HG02678 (cell line): ENCODE measurements at regions not wholly inside any gene's neighbourhood (a gene's known extent, or its start where the extent isn't known, plus 50 kb on each side); places are given as distances from the start of the nearest gene placed in this dataset.

Experiments
- ATAC-seq: cut with Tn5 transposase; IDR thresholded peaks from one replicate; pipeline ENCODE4 v1.9.1; 2021; ENCODE audit warnings: mild to moderate bottlenecking, moderate library complexity; ENCODE audit not compliant: unreplicated experiment

GRCh38 chr2:105596411-105596921 is 148.2 kb upstream of the NCK2 start:
- ATAC-seq = no peak

GRCh38 chr2:105595536-105595935 is 149.2 kb upstream of the NCK2 start:
- ATAC-seq = no peak

- ATAC-seq = no peak
Measured at GRCh38 chr2:105593221-105593967, 151.3 kb upstream of the NCK2 start.

- no peak for ATAC-seq
Measured at GRCh38 chr2:105592288-105592687, 152.4 kb upstream of the NCK2 start.

- no peak for ATAC-seq
Measured at GRCh38 chr2:105590780-105591660, 153.7 kb upstream of the NCK2 start.

GRCh38 chr2:105588581-105588980 is 156.1 kb upstream of the NCK2 start:
- ATAC-seq = no peak

GRCh38 chr2:105587637-105588036 is 157.1 kb upstream of the NCK2 start:
- ATAC-seq = no peak

- ATAC-seq = no peak
Measured at GRCh38 chr2:105584435-105585010, 160.2 kb upstream of the NCK2 start.

GRCh38 chr2:105582952-105583660 is 161.6 kb upstream of the NCK2 start:
- ATAC-seq = no peak

- no peak for ATAC-seq
Measured at GRCh38 chr2:105581555-105581944, 163.2 kb upstream of the NCK2 start.

- no peak for ATAC-seq
Measured at GRCh38 chr2:105580870-105581554, 163.7 kb upstream of the NCK2 start.

GRCh38 chr2:105580216-105580615 is 164.5 kb upstream of the NCK2 start:
- no peak for ATAC-seq

GRCh38 chr2:105578166-105578565 is 166.5 kb upstream of the NCK2 start:
- ATAC-seq = no peak

- ATAC-seq = no peak
Measured at GRCh38 chr2:105577762-105578161, 166.9 kb upstream of the NCK2 start.

GRCh38 chr2:105576440-105577241 is 168.1 kb upstream of the NCK2 start:
- no peak for ATAC-seq

- no peak for ATAC-seq
Measured at GRCh38 chr2:105576050-105576439, 168.7 kb upstream of the NCK2 start.

GRCh38 chr2:105575499-105576025 is 169.2 kb upstream of the NCK2 start:
- ATAC-seq = no peak

GRCh38 chr2:105574796-105575344 is 169.8 kb upstream of the NCK2 start:
- no peak for ATAC-seq
